ENCODE measurements at regions not wholly inside any gene's neighbourhood (a gene's known extent, or its start where the extent isn't known, plus 50 kb on each side); places are given as distances from the start of the nearest gene placed in this dataset.

GRCh38 chr16:55076053-55076452 lies 145.4 kb downstream of the IRX5 start:
- DNase-seq = no peak

GRCh38 chr16:55077266-55077665 lies 146.6 kb downstream of the IRX5 start:
- no peak for DNase-seq

- DNase-seq = no peak
These were observed 147.5 kb downstream of the IRX5 start for GRCh38 chr16:55078153-55078552.

- DNase-seq = no peak
These were observed 148.2 kb downstream of the IRX5 start for GRCh38 chr16:55078699-55079410.

GRCh38 chr16:55081622-55082590 lies 151.2 kb downstream of the IRX5 start:
- no peak for DNase-seq

- DNase-seq = no peak
These were observed 151.9 kb downstream of the IRX5 start for GRCh38 chr16:55082591-55082976.

- DNase-seq = no peak
These were observed 152.4 kb downstream of the IRX5 start for GRCh38 chr16:55083052-55083451.

- no peak for DNase-seq
These were observed 157.4 kb downstream of the IRX5 start for GRCh38 chr16:55088098-55088497.

GRCh38 chr16:55089600-55089999 lies 158.9 kb downstream of the IRX5 start:
- DNase-seq = no peak

- no peak for DNase-seq
These were observed 160.7 kb downstream of the IRX5 start for GRCh38 chr16:55091213-55091870.

GRCh38 chr16:55091871-55092230 lies 161.2 kb downstream of the IRX5 start:
- no peak for DNase-seq

- DNase-seq = no peak
These were observed 169.4 kb downstream of the IRX5 start for GRCh38 chr16:55100100-55100499.

GRCh38 chr16:55101026-55101425 lies 170.4 kb downstream of the IRX5 start:
- DNase-seq = no peak

- no peak for DNase-seq
These were observed 171.4 kb downstream of the IRX5 start for GRCh38 chr16:55102077-55102476.

- no peak for DNase-seq
These were observed 171.9 kb downstream of the IRX5 start for GRCh38 chr16:55102531-55102930.

GRCh38 chr16:55107851-55108250 lies 177.2 kb downstream of the IRX5 start:
- no peak for DNase-seq

- DNase-seq = no peak
These were observed 182.5 kb downstream of the IRX5 start for GRCh38 chr16:55113210-55113609.

GRCh38 chr16:55115506-55115905 lies 184.8 kb downstream of the IRX5 start:
- no peak for DNase-seq

- DNase-seq = no peak
These were observed 185.7 kb downstream of the IRX5 start for GRCh38 chr16:55116165-55116920.

- no peak for DNase-seq
These were observed 188.1 kb downstream of the IRX5 start for GRCh38 chr16:55118701-55119260.

GRCh38 chr16:55120408-55120807 lies 189.7 kb downstream of the IRX5 start:
- no peak for DNase-seq

- DNase-seq = no peak
These were observed 190.2 kb downstream of the IRX5 start for GRCh38 chr16:55120826-55121225.

- DNase-seq = no peak
These were observed 193.0 kb downstream of the IRX5 start for GRCh38 chr16:55123652-55124051.
